HUES64 (cell line): ENCODE measurements at regions not wholly inside any gene's neighbourhood (a gene's known extent, or its start where the extent isn't known, plus 50 kb on each side); places are given as distances from the start of the nearest gene placed in this dataset.
"Not testable (repeated sequence)": the region's sequence is repeated elsewhere in the genome, so short reads cannot be mapped to it uniquely, and the experiment has no call there.

Experiments
- H3K27ac ChIP-seq: 2 replicates; pipeline ENCODE4 v1.7.0; 2013; ENCODE audit warnings: low read depth, low read length, inconsistent platforms
- H3K27me3 ChIP-seq: 2 replicates; pipeline ENCODE4 v1.6.1; 2013; ENCODE audit warnings: mild to moderate bottlenecking, low read length; ENCODE audit not compliant: insufficient read depth
- H3K36me3 ChIP-seq: 2 replicates; pipeline ENCODE4 v1.6.1; 2013; ENCODE audit warnings: mild to moderate bottlenecking, low read length; ENCODE audit not compliant: insufficient read depth
- H3K4me1 ChIP-seq: 2 replicates; pipeline ENCODE4 v1.6.1; 2013; ENCODE audit warnings: mild to moderate bottlenecking, low read length, moderate library complexity; ENCODE audit not compliant: insufficient read depth
- H3K4me3 ChIP-seq: 2 replicates; pipeline ENCODE4 v1.5.1; 2013; ENCODE audit warnings: mild to moderate bottlenecking, low read length, moderate library complexity
- H3K9ac ChIP-seq: 2 replicates; pipeline ENCODE4 v1.6.1; 2013; ENCODE audit warnings: mild to moderate bottlenecking, low read depth, low read length
- H3K9me3 ChIP-seq: 2 replicates; pipeline ENCODE4 v1.6.1; 2013; ENCODE audit warnings: low read depth, low read length; ENCODE audit not compliant: insufficient read depth
- WGBS: fragments of 150-250, 120-280 bp; methylation state at CpG from one replicate; pipeline ENCODE4 v1.1.7; 2013; ENCODE audit warnings: missing lambda C conversion rate; 5-methylcytosine and 5-hydroxymethylcytosine counted together

DNA sequence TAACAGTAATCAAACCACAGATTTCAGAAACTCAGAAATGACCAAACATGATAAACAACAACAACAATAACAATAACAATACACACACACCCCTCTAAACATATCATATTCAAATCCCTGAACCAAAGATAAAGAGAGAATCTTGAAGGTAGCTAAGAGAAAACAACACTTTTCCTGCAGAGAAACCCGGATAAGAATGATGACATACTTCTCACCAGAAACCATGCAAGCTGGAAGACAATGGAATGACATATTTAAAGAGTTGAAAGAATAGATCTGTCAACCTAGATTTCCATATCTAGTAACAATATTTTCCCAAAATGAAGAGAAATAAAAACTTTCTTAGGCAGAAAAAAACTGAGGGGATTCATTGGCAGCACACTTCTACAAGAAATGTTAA, 138.1 kb downstream of the LIG4 start:
- H3K27me3 ChIP-seq = no peaks in the 10 kb centered on the region
- no peak overlapping the region for H3K27ac ChIP-seq
- H3K9ac ChIP-seq = no peak overlapping the region
- no peak overlapping the region for H3K4me3 ChIP-seq
- no CpG with 5 or more reads among the region's 1 CpG for WGBS
- H3K9me3 ChIP-seq = peaks cover 17% of the 10 kb centered on the region; the same call in 1 of the 2 replicates
- no peaks in the 10 kb centered on the region for H3K36me3 ChIP-seq
- H3K4me1 ChIP-seq = peaks cover 5% of the 10 kb centered on the region; the same call in 1 of the 2 replicates

DNA sequence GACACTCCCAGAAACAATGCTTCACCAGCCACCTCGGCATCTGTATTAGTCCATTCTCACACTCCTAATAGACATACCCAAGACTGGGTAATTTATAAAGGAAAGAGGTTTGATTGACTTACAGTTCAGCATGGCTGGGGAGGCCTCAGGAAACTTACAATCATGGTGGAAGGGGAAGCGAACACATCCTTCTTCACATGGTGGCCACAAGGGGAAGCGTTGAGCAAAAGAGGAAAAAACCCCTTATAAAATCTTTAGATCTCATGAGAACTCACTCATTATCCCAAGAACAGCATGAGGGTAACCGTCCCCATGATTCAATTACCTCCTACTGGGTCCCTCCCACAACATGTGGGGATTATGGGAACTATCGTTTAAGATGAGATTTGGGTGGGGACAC, 140.9 kb downstream of the LIG4 start:
- not testable (repeated sequence) for H3K9ac ChIP-seq, H3K36me3 ChIP-seq, H3K27me3 ChIP-seq, H3K4me3 ChIP-seq, H3K4me1 ChIP-seq, H3K27ac ChIP-seq
- peaks cover 26% of the 10 kb centered on the region for H3K9me3 ChIP-seq
- 100% methylated on average over 2 of the region's 5 CpGs for WGBS

DNA sequence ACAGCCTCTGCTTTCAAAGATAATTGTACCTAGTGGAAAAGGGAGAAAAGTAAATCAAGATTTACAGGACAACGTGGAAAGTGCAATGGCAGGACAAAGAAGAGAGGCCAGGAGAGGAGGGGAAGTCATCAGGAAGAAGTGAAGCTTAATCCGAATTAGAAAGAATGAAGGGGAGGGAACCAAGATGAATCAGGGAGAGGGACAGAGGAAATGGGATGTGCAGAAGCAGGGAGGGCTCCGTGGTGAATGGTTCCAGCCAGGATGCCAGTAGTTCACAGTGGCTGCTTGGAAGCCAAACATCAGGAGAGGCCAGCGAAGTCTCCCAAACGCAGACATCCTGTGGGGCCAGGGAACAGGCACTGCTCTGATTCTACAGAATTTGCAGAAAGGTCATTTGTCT, 144.4 kb downstream of the LIG4 start:
- peaks cover 23% of the 10 kb centered on the region for H3K9me3 ChIP-seq
- H3K36me3 ChIP-seq = no peaks in the 10 kb centered on the region
- H3K4me1 ChIP-seq = no peaks in the 10 kb centered on the region
- H3K27me3 ChIP-seq = no peaks in the 10 kb centered on the region
- 47% methylated on average over 5 of the region's 5 CpGs for WGBS
- H3K9ac ChIP-seq = no peak overlapping the region
- no peak overlapping the region for H3K4me3 ChIP-seq
- H3K27ac ChIP-seq = no peak overlapping the region

DNA sequence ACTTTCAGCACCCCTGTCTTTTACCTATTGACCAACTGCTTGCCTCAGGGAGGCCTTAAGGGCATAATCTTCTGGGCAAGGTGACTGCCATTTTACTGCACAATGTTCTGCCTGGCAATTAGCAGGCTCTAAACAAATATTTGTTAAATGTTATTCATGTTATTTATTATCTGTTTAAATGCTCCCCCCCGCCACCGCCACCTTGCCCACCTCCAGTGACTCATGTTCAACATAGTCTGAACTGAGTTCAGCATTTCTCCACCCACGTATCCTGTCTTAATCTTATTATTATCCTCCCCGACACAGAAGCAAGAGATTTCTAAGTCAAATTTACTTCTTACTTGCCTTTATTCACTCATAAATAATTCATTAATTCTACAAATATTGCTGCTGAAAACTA, 144.8 kb downstream of the LIG4 start:
- no peak overlapping the region for H3K27ac ChIP-seq
- no peak overlapping the region for H3K4me3 ChIP-seq
- H3K9me3 ChIP-seq = peaks cover 21% of the 10 kb centered on the region
- H3K4me1 ChIP-seq = no peaks in the 10 kb centered on the region
- no peak overlapping the region for H3K9ac ChIP-seq
- H3K27me3 ChIP-seq = no peaks in the 10 kb centered on the region
- WGBS = 92% methylated on average over 4 of the region's 4 CpGs
- no peaks in the 10 kb centered on the region for H3K36me3 ChIP-seq

DNA sequence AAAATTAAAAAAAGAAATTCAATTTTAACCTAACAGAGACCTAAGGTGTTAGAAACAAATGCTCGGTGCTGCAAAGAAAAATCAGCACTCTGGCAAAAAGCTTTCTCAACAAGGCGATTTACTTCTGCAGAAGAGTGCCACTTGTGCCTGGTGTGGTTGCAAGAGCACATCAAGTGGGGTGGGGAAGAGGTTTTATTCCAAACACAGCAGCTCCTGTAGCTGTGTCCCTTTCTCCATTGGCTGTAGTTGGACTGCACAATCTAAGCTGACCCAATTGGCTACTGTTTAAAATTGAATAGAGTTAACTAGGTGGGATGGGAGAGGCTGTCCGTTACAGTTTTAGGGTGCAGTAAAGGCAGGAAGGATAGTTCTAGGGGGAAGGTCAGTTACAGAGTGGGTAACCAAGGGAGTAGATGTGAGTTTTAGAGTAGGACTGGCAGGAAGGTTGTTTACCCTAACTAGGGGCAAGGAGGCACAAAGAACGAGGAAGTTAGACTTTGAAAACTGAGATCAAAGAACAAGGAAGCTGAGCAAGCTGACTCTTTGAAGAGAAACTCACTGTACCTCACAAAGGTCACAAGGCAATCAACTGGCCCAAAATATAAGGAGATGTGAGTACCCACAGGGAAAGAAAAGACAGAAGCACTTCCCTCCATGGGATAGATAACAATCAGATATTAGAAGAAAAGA, 145.7 kb downstream of the LIG4 start:
- no peaks in the 10 kb centered on the region for H3K4me1 ChIP-seq
- H3K9me3 ChIP-seq = peaks cover 21% of the 10 kb centered on the region
- no peaks in the 10 kb centered on the region for H3K36me3 ChIP-seq
- 84% methylated on average over 4 of the region's 4 CpGs for WGBS
- H3K27me3 ChIP-seq = no peaks in the 10 kb centered on the region
- H3K9ac ChIP-seq = no peak overlapping the region
- no peak overlapping the region for H3K4me3 ChIP-seq
- H3K27ac ChIP-seq = no peak overlapping the region

DNA sequence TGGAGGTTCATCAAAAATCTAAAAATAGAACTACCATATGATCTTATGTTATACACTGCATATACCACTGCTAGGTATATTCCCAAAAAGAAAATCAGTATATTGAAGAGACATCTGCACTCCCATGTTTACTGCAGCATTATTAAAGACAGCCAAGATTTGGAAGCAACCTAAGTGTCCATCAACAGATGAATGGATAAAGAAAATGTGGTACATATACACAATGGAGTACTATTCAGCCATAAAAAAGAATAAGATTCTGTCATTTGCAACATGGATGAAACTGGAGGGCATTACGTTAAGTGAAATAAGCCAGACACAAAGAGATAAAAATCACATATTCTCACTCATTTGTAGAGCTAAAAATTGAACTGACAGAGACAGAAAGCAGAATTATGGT, 151.0 kb downstream of the LIG4 start:
- not testable (repeated sequence) for H3K36me3 ChIP-seq, H3K4me1 ChIP-seq, H3K9ac ChIP-seq, H3K27ac ChIP-seq, H3K27me3 ChIP-seq, H3K4me3 ChIP-seq
- peaks cover 26% of the 10 kb centered on the region for H3K9me3 ChIP-seq
- WGBS = no CpG with 5 or more reads among the region's 1 CpG

DNA sequence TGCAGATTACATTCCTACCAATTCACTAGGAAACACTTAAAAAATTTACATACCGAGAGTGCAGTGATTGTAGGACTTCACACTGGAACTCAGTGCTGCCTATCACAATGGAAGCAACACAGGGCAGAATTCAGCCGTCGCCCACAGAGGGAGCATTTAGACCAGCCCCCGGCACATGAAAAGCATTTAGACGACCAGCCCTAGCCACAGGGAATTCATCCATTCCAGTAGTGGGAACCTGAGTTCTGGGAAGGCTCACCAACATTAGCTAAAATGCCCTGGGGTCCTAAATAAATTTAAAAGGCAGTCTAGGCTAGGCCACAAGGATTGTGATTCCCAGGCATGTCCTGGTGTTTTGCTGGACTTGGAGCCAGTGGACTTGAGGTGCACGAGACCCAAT, 155.2 kb downstream of the LIG4 start:
- Histone ChIP-seq H3K4me1 (peaks cover 5% of the 10 kb centered on the region; the same call in 1 of the 2 replicates), H3K36me3 (no peaks in the 10 kb centered on the region), H3K9me3 (peaks cover 15% of the 10 kb centered on the region), H3K4me3 (no peak overlapping the region), H3K9ac (no peak overlapping the region), H3K27me3 (no peaks in the 10 kb centered on the region), H3K27ac (no peak overlapping the region)
- 58% methylated on average over 6 of the region's 6 CpGs for WGBS

DNA sequence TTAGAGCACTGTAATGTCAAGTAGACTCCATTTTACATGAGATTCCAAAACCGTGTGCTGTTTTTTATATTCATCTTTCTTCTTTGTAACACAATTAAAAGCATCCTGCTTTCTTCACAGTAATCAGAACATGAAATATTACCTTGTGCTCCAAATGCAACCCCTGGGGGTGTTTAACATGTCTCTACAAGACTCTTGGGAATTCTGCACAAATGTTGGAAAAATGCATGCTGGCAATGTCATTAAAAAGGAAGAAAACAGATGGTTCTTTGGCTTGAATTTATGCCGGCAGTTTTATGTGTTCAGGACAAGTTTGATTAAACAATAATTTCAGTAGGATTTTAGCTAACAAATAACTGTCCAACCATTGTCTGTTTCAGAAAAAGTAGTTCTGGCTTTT, 159.1 kb downstream of the LIG4 start:
- Histone ChIP-seq H3K36me3 (no peaks in the 10 kb centered on the region), H3K9me3 (no peaks in the 10 kb centered on the region), H3K9ac (no peak overlapping the region), H3K27me3 (no peaks in the 10 kb centered on the region), H3K27ac (no peak overlapping the region), H3K4me1 (peaks cover 5% of the 10 kb centered on the region; the same call in 1 of the 2 replicates), H3K4me3 (no peak overlapping the region)
- WGBS = 91% methylated on average over 2 of the region's 2 CpGs

DNA sequence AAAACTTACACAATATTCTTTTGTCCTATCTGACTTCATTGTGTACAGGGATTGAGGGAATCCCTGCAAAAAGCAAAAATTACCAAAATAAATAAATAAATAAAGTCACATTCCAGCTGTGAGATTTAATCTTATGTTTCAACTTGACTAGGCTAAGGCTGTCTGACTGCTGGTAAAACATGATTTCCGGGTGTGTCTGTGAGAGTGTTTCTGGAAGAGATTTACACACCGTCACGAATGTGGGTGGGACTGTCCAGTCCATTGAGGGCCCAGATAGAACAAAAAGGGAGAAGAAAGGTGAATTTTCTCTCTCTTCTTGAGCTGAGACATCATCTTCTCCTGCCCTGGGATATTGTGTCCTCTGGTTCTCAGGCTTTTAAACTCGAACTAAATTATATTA, 166.1 kb downstream of the LIG4 start:
- Histone ChIP-seq H3K27ac (no peak overlapping the region), H3K36me3 (no peaks in the 10 kb centered on the region), H3K27me3 (no peaks in the 10 kb centered on the region), H3K9me3 (no peaks in the 10 kb centered on the region), H3K4me3 (no peak overlapping the region), H3K9ac (no peak overlapping the region), H3K4me1 (no peaks in the 10 kb centered on the region)
- WGBS = 92% methylated on average over 4 of the region's 4 CpGs

DNA sequence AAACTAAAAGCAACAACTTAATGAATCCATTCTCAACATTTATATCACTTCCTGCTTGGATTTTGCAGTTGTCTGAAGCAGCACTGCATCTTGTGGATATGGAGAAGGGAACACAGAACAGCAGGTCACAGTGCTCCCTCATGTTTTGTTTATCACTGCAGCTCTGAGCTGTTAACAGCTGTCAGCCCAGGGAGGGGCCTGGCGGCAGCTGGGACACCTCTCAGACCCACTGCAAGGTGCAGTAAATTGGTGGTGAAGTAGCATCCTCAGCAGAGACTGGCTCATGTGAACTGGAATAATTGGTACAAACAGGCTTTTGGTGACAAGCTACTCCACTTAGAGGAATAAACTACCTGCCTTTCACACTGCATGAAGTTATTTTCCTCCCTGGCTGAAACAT, 170.4 kb downstream of the LIG4 start:
- H3K4me3 ChIP-seq = no peak overlapping the region
- no peaks in the 10 kb centered on the region for H3K27me3 ChIP-seq
- no peaks in the 10 kb centered on the region; the same call in 1 of the 2 replicates for H3K4me1 ChIP-seq
- 73% methylated on average over 1 of the region's 1 CpG for WGBS
- no peaks in the 10 kb centered on the region for H3K36me3 ChIP-seq
- H3K9ac ChIP-seq = no peak overlapping the region
- no peaks in the 10 kb centered on the region for H3K9me3 ChIP-seq
- H3K27ac ChIP-seq = no peak overlapping the region

DNA sequence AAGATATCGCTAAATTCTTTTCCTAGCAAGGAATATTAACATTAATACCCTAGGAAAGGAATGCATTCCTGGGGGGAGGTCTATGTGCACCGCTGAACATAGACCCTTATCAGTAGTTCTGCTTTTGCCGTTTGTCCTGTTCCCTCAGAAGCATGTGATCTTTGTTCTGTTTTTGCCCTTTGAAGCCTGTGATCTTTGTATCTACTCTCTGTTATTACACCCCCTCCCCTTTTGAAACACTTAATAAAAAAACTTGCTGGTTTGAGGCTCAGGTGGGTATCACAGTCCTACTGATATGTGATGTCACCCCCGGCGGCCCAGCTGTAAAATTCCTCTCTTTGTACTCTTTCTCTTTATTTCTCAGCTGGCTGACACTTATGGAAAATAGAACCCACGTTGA, 172.5 kb downstream of the LIG4 start:
- not testable (repeated sequence) for H3K27me3 ChIP-seq

DNA sequence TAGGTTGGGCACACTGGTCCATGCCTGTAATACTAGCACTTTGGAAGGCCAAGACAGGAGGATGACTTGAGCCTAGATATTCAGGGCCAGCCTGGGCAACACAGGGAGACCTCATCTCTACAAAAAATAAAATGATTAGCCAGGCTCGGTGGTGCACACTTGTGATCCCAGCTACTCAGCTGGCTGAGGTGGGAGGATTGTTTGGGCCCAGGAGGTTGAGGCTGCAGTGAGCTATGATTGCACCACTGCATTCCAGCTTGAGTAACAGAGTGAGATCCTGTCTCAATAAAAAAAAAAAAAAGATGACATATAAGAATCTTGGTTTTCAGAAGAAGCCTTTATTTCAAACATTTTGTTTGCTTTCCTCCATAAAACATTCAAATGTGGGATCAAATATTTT, 178.0 kb downstream of the LIG4 start:
- Histone ChIP-seq H3K27me3 (no peaks in the 10 kb centered on the region), H3K27ac (no peak overlapping the region), H3K9me3 (no peaks in the 10 kb centered on the region), H3K4me1 (no peaks in the 10 kb centered on the region), H3K36me3 (no peaks in the 10 kb centered on the region), H3K9ac (no peak overlapping the region), H3K4me3 (no peak overlapping the region)
- 79% methylated on average over 1 of the region's 1 CpG for WGBS

More for the DNA sequence above, 172.5 kb downstream of the LIG4 start:
- H3K4me3 ChIP-seq, H3K36me3 ChIP-seq, H3K9me3 ChIP-seq, H3K9ac ChIP-seq, H3K27ac ChIP-seq, H3K4me1 ChIP-seq: not testable (repeated sequence)
- WGBS = 96% methylated on average over 5 of the region's 6 CpGs
